Tongue (tissue), 1 donor: ENCODE measurements at regions not wholly inside any gene's neighbourhood (a gene's known extent, or its start where the extent isn't known, plus 50 kb on each side); places are given as distances from the start of the nearest gene placed in this dataset.
"Not testable (repeated sequence)": the region's sequence is repeated elsewhere in the genome, so short reads cannot be mapped to it uniquely, and the experiment has no call there.

Source experiments
- DNase-seq: peaks from one replicate; pipeline ENCODE4 v3.0.0-alpha.2; 2015

GRCh38 chr12:74401035-74401434, 136.6 kb upstream of the ATXN7L3B start:
- DNase-seq = no peak

GRCh38 chr12:74401966-74402365, 135.7 kb upstream of the ATXN7L3B start:
- DNase-seq = no peak

GRCh38 chr12:74403221-74403470, 134.5 kb upstream of the ATXN7L3B start:
- DNase-seq = not testable (repeated sequence)

GRCh38 chr12:74408601-74409166, 129.0 kb upstream of the ATXN7L3B start:
- no peak for DNase-seq

- peak; percentile 58 for DNase-seq
Observed at GRCh38 chr12:74412606-74413230, 124.9 kb upstream of the ATXN7L3B start.

- peak; percentile 34 for DNase-seq
Observed at GRCh38 chr12:74415633-74416032, 122.0 kb upstream of the ATXN7L3B start.

- no peak for DNase-seq
Observed at GRCh38 chr12:74418573-74418972, 119.1 kb upstream of the ATXN7L3B start.

GRCh38 chr12:74424778-74425177, 112.9 kb upstream of the ATXN7L3B start:
- no peak for DNase-seq

GRCh38 chr12:74426091-74426490, 111.5 kb upstream of the ATXN7L3B start:
- no peak for DNase-seq

GRCh38 chr12:74429535-74429934, 108.1 kb upstream of the ATXN7L3B start:
- no peak for DNase-seq

- no peak for DNase-seq
Observed at GRCh38 chr12:74431801-74432200, 105.8 kb upstream of the ATXN7L3B start.

GRCh38 chr12:74440469-74440868, 97.2 kb upstream of the ATXN7L3B start:
- DNase-seq = no peak

GRCh38 chr12:74441872-74442271, 95.8 kb upstream of the ATXN7L3B start:
- DNase-seq = no peak

GRCh38 chr12:74446466-74446865, 91.2 kb upstream of the ATXN7L3B start:
- no peak for DNase-seq

- DNase-seq = no peak
Observed at GRCh38 chr12:74449872-74450271, 87.8 kb upstream of the ATXN7L3B start.

GRCh38 chr12:74454109-74454508, 83.5 kb upstream of the ATXN7L3B start:
- no peak for DNase-seq

GRCh38 chr12:74455429-74455828, 82.2 kb upstream of the ATXN7L3B start:
- no peak for DNase-seq

- no peak for DNase-seq
Observed at GRCh38 chr12:74456431-74456830, 81.2 kb upstream of the ATXN7L3B start.

GRCh38 chr12:74468401-74468800, 69.2 kb upstream of the ATXN7L3B start:
- DNase-seq = no peak

- no peak for DNase-seq
Observed at GRCh38 chr12:74476234-74476633, 61.4 kb upstream of the ATXN7L3B start.

GRCh38 chr12:74481078-74481477, 56.6 kb upstream of the ATXN7L3B start:
- DNase-seq = no peak

GRCh38 chr12:74482115-74482514, 55.5 kb upstream of the ATXN7L3B start:
- no peak for DNase-seq

GRCh38 chr12:74483057-74483456, 54.6 kb upstream of the ATXN7L3B start:
- DNase-seq = no peak
